ENCODE measurements at regions not wholly inside any gene's neighbourhood (a gene's known extent, or its start where the extent isn't known, plus 50 kb on each side); places are given as distances from the start of the nearest gene placed in this dataset.

DNA sequence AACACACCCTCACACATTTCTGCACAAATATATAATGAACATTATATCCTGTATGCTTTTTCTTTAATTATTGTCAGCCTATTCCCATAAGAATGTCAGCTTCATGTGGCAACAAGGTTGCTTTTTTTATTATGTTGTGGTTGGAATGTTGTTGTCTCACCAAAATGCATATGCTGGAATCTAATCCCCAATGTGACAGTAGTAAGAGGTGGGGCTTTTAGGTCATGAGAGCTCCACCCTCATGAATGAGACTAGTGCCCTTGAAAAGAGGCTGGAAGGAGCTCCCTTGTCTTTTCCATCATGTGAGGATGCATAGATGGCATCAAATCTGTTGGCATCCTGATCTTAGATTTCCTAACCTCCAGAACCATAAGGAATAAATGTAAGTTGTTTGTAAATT lies 131.3 kb upstream of the IRX6 start:
- no peaks in the 10 kb centered on the region for H3K4me1 ChIP-seq (ENCODE audit: control insufficient read depth in 2 of 2, insufficient read depth in 2 of 2, low read length in 2 of 2)
- no peak for DNase-seq (ENCODE audit: low read depth in 6 of 9, low spot score in 9 of 9)
- H3K9me3 ChIP-seq (ENCODE audit: control insufficient read depth in 2 of 2, insufficient read depth in 1 of 2, low read length in 1 of 2): no peaks in the 10 kb centered on the region
- H3K27ac ChIP-seq (ENCODE audit: low read depth in 1 of 2, low read length in 1 of 2): no peak overlapping the region
- H3K4me3 ChIP-seq (ENCODE audit: low read length in 2 of 2): no peak overlapping the region
- H3K36me3 ChIP-seq (ENCODE audit: control insufficient read depth in 2 of 2, insufficient read depth in 2 of 2, low read length in 1 of 2): no peaks in the 10 kb centered on the region
- peaks cover 0 to 13% of the 10 kb centered on the region in 2 donors for H3K27me3 ChIP-seq (ENCODE audit: control insufficient read depth in 2 of 2, insufficient read depth in 1 of 2, low read length in 1 of 2)

DNA sequence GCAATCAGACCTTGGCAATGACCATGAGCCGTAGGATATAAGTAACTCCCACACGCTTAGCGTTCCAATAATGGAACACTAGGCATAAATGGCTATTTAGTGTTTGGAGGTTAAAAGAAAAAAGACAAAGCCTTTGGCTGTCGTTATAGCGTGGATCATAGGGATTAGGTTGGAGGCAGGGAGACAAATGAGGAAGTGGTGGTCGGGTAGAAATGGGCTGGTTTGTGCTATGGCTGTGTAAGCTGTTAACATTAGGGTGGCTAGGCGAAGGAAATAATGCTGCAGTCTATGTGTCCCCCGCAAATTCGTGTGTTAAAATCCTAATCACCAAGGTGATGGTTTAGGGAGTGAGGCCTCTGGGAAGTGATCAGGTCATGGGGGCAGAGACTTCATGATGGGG lies 120.4 kb upstream of the IRX6 start:
- no peak overlapping the region for H3K4me3 ChIP-seq (ENCODE audit: low read length in 2 of 2)
- H3K4me1 ChIP-seq (ENCODE audit: control insufficient read depth in 2 of 2, insufficient read depth in 2 of 2, low read length in 2 of 2): no peaks in the 10 kb centered on the region
- H3K27me3 ChIP-seq (ENCODE audit: control insufficient read depth in 2 of 2, insufficient read depth in 1 of 2, low read length in 1 of 2): no peaks in the 10 kb centered on the region
- H3K27ac ChIP-seq (ENCODE audit: low read depth in 1 of 2, low read length in 1 of 2): no peak overlapping the region
- H3K9me3 ChIP-seq (ENCODE audit: control insufficient read depth in 2 of 2, insufficient read depth in 1 of 2, low read length in 1 of 2): no peaks in the 10 kb centered on the region
- DNase-seq (ENCODE audit: low read depth in 6 of 9, low spot score in 9 of 9): no peak
- H3K36me3 ChIP-seq (ENCODE audit: control insufficient read depth in 2 of 2, insufficient read depth in 2 of 2, low read length in 1 of 2): no peaks in the 10 kb centered on the region
- WGBS: 65% methylated on average over 9 of the region's 9 CpGs

GRCh38 chr16:55204069-55204468 lies 119.9 kb upstream of the IRX6 start:
- whole genome bisulfite sequencing: 17% methylated on average over 1 of the region's 1 CpG
- Histone ChIP-seq H3K36me3 (ENCODE audit: control insufficient read depth in 2 of 2, insufficient read depth in 2 of 2, low read length in 1 of 2) (no peaks in the 10 kb centered on the region), H3K9me3 (ENCODE audit: control insufficient read depth in 2 of 2, insufficient read depth in 1 of 2, low read length in 1 of 2) (no peaks in the 10 kb centered on the region), H3K27me3 (ENCODE audit: control insufficient read depth in 2 of 2, insufficient read depth in 1 of 2, low read length in 1 of 2) (no peaks in the 10 kb centered on the region), H3K4me1 (ENCODE audit: control insufficient read depth in 2 of 2, insufficient read depth in 2 of 2, low read length in 2 of 2) (no peaks in the 10 kb centered on the region), H3K27ac (ENCODE audit: low read depth in 1 of 2, low read length in 1 of 2) (no peak overlapping the region), H3K4me3 (ENCODE audit: low read length in 2 of 2) (no peak overlapping the region)
- no peak for DNase-seq (ENCODE audit: low read depth in 6 of 9, low spot score in 9 of 9)

GRCh38 chr16:55204923-55205322 lies 119.1 kb upstream of the IRX6 start:
- no peaks in the 10 kb centered on the region for H3K9me3 ChIP-seq (ENCODE audit: control insufficient read depth in 2 of 2, insufficient read depth in 1 of 2, low read length in 1 of 2)
- H3K4me1 ChIP-seq (ENCODE audit: control insufficient read depth in 2 of 2, insufficient read depth in 2 of 2, low read length in 2 of 2): no peaks in the 10 kb centered on the region
- H3K4me3 ChIP-seq (ENCODE audit: low read length in 2 of 2): no peak overlapping the region
- H3K27ac ChIP-seq (ENCODE audit: low read depth in 1 of 2, low read length in 1 of 2): no peak overlapping the region
- DNase-seq (ENCODE audit: low read depth in 6 of 9, low spot score in 9 of 9): no peak
- 83% methylated on average over 2 of the region's 2 CpGs for WGBS
- H3K27me3 ChIP-seq (ENCODE audit: control insufficient read depth in 2 of 2, insufficient read depth in 1 of 2, low read length in 1 of 2): no peaks in the 10 kb centered on the region
- H3K36me3 ChIP-seq (ENCODE audit: control insufficient read depth in 2 of 2, insufficient read depth in 2 of 2, low read length in 1 of 2): no peaks in the 10 kb centered on the region

- H3K9me3 ChIP-seq (ENCODE audit: control insufficient read depth in 2 of 2, insufficient read depth in 1 of 2, low read length in 1 of 2): no peaks in the 10 kb centered on the region
- no peak overlapping the region for H3K27ac ChIP-seq (ENCODE audit: low read depth in 1 of 2, low read length in 1 of 2)
- no peak for DNase-seq (ENCODE audit: low read depth in 6 of 9, low spot score in 9 of 9)
- H3K4me1 ChIP-seq (ENCODE audit: control insufficient read depth in 2 of 2, insufficient read depth in 2 of 2, low read length in 2 of 2): no peaks in the 10 kb centered on the region
- no peaks in the 10 kb centered on the region for H3K36me3 ChIP-seq (ENCODE audit: control insufficient read depth in 2 of 2, insufficient read depth in 2 of 2, low read length in 1 of 2)
- H3K27me3 ChIP-seq (ENCODE audit: control insufficient read depth in 2 of 2, insufficient read depth in 1 of 2, low read length in 1 of 2): no peaks in the 10 kb centered on the region
- WGBS: 69% methylated on average over 7 of the region's 7 CpGs
- H3K4me3 ChIP-seq (ENCODE audit: low read length in 2 of 2): no peak overlapping the region
Observed at GRCh38 chr16:55207693-55208428, 116.1 kb upstream of the IRX6 start.

DNA sequence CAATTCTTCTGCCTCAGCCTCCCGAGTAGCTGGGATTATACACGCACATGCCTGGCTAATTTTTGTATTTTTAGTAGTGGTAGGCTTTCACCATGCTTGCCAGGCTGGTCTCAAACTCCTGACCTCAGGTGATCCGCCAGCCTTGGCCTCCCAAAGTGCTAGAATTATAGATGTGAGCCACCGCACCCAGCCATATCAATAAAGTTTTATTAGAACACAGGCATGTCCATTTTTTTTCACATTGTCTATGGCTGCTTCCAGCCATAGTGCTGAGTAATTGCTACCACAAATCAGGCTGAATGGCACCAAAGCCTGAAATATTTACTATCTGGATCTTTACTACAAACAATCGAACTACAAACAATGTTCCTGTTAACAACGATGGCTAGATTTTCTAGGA lies 114.4 kb upstream of the IRX6 start:
- no peaks in the 10 kb centered on the region for H3K9me3 ChIP-seq (ENCODE audit: control insufficient read depth in 2 of 2, insufficient read depth in 1 of 2, low read length in 1 of 2)
- H3K27ac ChIP-seq (ENCODE audit: low read depth in 1 of 2, low read length in 1 of 2): no peak overlapping the region
- no peaks in the 10 kb centered on the region for H3K4me1 ChIP-seq (ENCODE audit: control insufficient read depth in 2 of 2, insufficient read depth in 2 of 2, low read length in 2 of 2)
- H3K4me3 ChIP-seq (ENCODE audit: low read length in 2 of 2): no peak overlapping the region
- 92% methylated on average over 6 of the region's 6 CpGs for WGBS
- H3K27me3 ChIP-seq (ENCODE audit: control insufficient read depth in 2 of 2, insufficient read depth in 1 of 2, low read length in 1 of 2): no peaks in the 10 kb centered on the region
- no peak for DNase-seq (ENCODE audit: low read depth in 6 of 9, low spot score in 9 of 9)
- no peaks in the 10 kb centered on the region for H3K36me3 ChIP-seq (ENCODE audit: control insufficient read depth in 2 of 2, insufficient read depth in 2 of 2, low read length in 1 of 2)

- WGBS: 84% methylated on average over 2 of the region's 2 CpGs
- no peak overlapping the region for H3K27ac ChIP-seq (ENCODE audit: low read depth in 1 of 2, low read length in 1 of 2)
- H3K27me3 ChIP-seq (ENCODE audit: control insufficient read depth in 2 of 2, insufficient read depth in 1 of 2, low read length in 1 of 2): no peaks in the 10 kb centered on the region
- DNase-seq (ENCODE audit: low read depth in 6 of 9, low spot score in 9 of 9): no peak
- no peaks in the 10 kb centered on the region for H3K9me3 ChIP-seq (ENCODE audit: control insufficient read depth in 2 of 2, insufficient read depth in 1 of 2, low read length in 1 of 2)
- no peaks in the 10 kb centered on the region for H3K36me3 ChIP-seq (ENCODE audit: control insufficient read depth in 2 of 2, insufficient read depth in 2 of 2, low read length in 1 of 2)
- no peaks in the 10 kb centered on the region for H3K4me1 ChIP-seq (ENCODE audit: control insufficient read depth in 2 of 2, insufficient read depth in 2 of 2, low read length in 2 of 2)
- no peak overlapping the region for H3K4me3 ChIP-seq (ENCODE audit: low read length in 2 of 2)
Observed at GRCh38 chr16:55212791-55213190, 111.2 kb upstream of the IRX6 start.

GRCh38 chr16:55214412-55214811 lies 109.6 kb upstream of the IRX6 start:
- H3K4me3 ChIP-seq (ENCODE audit: low read length in 2 of 2): no peak overlapping the region
- H3K36me3 ChIP-seq (ENCODE audit: control insufficient read depth in 2 of 2, insufficient read depth in 2 of 2, low read length in 1 of 2): no peaks in the 10 kb centered on the region
- no peak overlapping the region for H3K27ac ChIP-seq (ENCODE audit: low read depth in 1 of 2, low read length in 1 of 2)
- no peaks in the 10 kb centered on the region for H3K9me3 ChIP-seq (ENCODE audit: control insufficient read depth in 2 of 2, insufficient read depth in 1 of 2, low read length in 1 of 2)
- H3K27me3 ChIP-seq (ENCODE audit: control insufficient read depth in 2 of 2, insufficient read depth in 1 of 2, low read length in 1 of 2): no peaks in the 10 kb centered on the region
- H3K4me1 ChIP-seq (ENCODE audit: control insufficient read depth in 2 of 2, insufficient read depth in 2 of 2, low read length in 2 of 2): no peaks in the 10 kb centered on the region
- DNase-seq (ENCODE audit: low read depth in 6 of 9, low spot score in 9 of 9): no peak
- 35% methylated on average over 2 of the region's 2 CpGs for WGBS

DNA sequence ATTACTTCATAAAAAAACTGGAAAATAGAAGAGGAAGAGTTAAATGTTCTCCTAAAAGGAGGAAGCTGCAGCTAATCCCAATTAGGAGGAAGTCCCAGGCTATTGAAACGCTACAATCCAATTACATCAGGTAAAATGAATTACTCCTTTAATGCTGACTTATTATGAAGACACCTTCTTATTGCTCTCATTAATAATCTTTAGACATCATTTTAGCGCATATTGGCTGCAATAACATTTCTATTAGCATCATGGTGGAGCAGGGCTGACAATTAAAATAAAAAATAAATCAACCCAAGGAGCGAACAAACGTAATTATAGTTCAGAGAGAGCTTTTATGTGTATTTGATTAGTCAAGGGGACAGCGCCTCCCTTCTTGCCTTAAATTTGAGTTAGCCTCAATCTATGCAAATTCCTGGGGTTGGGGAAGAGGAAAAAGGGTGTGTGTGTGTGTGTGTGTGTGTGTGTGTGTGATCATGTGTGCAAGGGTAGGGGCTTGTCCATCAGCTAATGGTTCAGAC lies 109.0 kb upstream of the IRX6 start:
- WGBS: 77% methylated on average over 5 of the region's 5 CpGs
- no peaks in the 10 kb centered on the region for H3K36me3 ChIP-seq (ENCODE audit: control insufficient read depth in 2 of 2, insufficient read depth in 2 of 2, low read length in 1 of 2)
- H3K9me3 ChIP-seq (ENCODE audit: control insufficient read depth in 2 of 2, insufficient read depth in 1 of 2, low read length in 1 of 2): no peaks in the 10 kb centered on the region
- H3K27ac ChIP-seq (ENCODE audit: low read depth in 1 of 2, low read length in 1 of 2): no peak overlapping the region
- no peak for DNase-seq (ENCODE audit: low read depth in 6 of 9, low spot score in 9 of 9)
- H3K4me3 ChIP-seq (ENCODE audit: low read length in 2 of 2): no peak overlapping the region
- no peaks in the 10 kb centered on the region for H3K27me3 ChIP-seq (ENCODE audit: control insufficient read depth in 2 of 2, insufficient read depth in 1 of 2, low read length in 1 of 2)
- H3K4me1 ChIP-seq (ENCODE audit: control insufficient read depth in 2 of 2, insufficient read depth in 2 of 2, low read length in 2 of 2): no peaks in the 10 kb centered on the region
